ENCODE measurements at regions not wholly inside any gene's neighbourhood (a gene's known extent, or its start where the extent isn't known, plus 50 kb on each side); places are given as distances from the start of the nearest gene placed in this dataset.

DNA sequence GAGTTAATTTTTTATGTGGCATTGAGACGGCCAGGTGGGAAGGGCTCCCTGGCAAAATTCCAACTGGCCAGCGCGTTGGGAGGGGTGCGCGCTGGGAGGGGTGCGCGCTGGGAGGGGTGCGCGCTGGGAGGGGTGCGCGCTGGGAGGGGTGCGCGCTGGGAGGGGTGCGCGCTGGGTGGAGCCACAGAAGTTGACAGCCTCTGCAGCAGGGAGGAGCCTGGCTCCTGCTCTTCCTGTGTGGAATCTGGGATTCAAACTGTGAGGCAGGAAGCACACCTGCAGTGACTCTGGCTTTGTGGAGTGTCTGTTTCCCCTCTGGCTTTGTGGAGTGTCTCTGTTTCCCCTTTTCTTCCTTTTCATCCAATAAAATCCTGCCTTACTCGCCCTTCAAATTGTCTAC lies 147.9 kb upstream of the CBLN2 start:
- H3K9me3 ChIP-seq (ENCODE audit: control insufficient read depth, insufficient read depth, low read depth, low read length) = no peaks in the 10 kb centered on the region
- peak overlapping the region; percentile 40 for H3K4me3 ChIP-seq (ENCODE audit: low read depth, low read length)
- peak overlapping the region; percentile 78 for H3K27ac ChIP-seq (ENCODE audit: low read depth, low read length)
- H3K4me1 ChIP-seq (ENCODE audit: control insufficient read depth, insufficient read depth, low read length) = peaks cover 21% of the 10 kb centered on the region
- no peaks in the 10 kb centered on the region for H3K27me3 ChIP-seq (ENCODE audit: control insufficient read depth, insufficient read depth, low read length)
- H3K36me3 ChIP-seq (ENCODE audit: control insufficient read depth, insufficient read depth, low read length) = no peaks in the 10 kb centered on the region
- H3K9ac ChIP-seq (ENCODE audit: low read length) = peak overlapping the region; percentile 41

DNA sequence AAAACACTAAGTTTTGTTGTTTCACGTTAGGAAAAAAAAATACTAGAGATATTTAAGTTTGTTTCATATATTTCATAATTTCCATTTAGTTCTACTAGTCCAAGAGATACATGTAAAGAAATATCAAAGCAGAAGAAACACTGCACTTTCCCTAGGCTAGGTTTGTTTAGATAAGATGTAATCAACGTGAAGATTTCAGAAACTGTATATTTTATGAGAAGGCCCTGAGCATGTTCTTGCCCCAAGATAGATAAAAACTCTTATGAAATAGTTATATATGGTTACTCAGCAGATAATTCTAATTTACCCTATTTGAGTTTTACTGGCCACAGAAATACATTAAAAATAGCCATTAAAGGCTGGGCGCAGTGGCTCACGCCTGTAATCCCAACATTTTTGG lies 143.6 kb upstream of the CBLN2 start:
- no peak overlapping the region for H3K27ac ChIP-seq (ENCODE audit: low read depth, low read length)
- no peaks in the 10 kb centered on the region for H3K27me3 ChIP-seq (ENCODE audit: control insufficient read depth, insufficient read depth, low read length)
- H3K36me3 ChIP-seq (ENCODE audit: control insufficient read depth, insufficient read depth, low read length) = no peaks in the 10 kb centered on the region
- no peaks in the 10 kb centered on the region for H3K9me3 ChIP-seq (ENCODE audit: control insufficient read depth, insufficient read depth, low read depth, low read length)
- no peak overlapping the region for H3K4me3 ChIP-seq (ENCODE audit: low read depth, low read length)
- H3K4me1 ChIP-seq (ENCODE audit: control insufficient read depth, insufficient read depth, low read length) = peaks cover 12% of the 10 kb centered on the region
- no peak overlapping the region for H3K9ac ChIP-seq (ENCODE audit: low read length)

DNA sequence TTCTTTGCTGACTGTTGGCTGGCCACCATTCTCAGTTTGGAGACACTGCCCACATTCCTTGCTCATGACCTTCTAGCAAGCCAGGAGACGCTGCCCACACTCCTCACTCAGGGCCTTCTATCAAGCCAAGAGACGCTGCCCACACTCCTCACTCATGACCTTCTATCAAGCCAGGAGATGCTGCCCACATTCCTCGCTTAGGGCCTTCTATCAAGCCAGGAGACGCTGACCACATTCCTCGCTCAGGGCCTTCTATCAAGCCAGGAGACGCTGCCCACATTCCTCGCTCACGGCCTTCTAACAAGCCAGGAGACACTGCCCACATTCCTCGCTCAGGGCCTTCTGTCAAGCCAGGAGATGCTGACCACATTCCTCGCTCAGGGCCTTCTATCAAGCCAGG lies 131.3 kb upstream of the CBLN2 start:
- no peaks in the 10 kb centered on the region for H3K27me3 ChIP-seq (ENCODE audit: control insufficient read depth, insufficient read depth, low read length)
- H3K36me3 ChIP-seq (ENCODE audit: control insufficient read depth, insufficient read depth, low read length) = no peaks in the 10 kb centered on the region
- no peak overlapping the region for H3K27ac ChIP-seq (ENCODE audit: low read depth, low read length)
- H3K9ac ChIP-seq (ENCODE audit: low read length) = no peak overlapping the region
- no peaks in the 10 kb centered on the region for H3K9me3 ChIP-seq (ENCODE audit: control insufficient read depth, insufficient read depth, low read depth, low read length)
- no peak overlapping the region for H3K4me3 ChIP-seq (ENCODE audit: low read depth, low read length)
- H3K4me1 ChIP-seq (ENCODE audit: control insufficient read depth, insufficient read depth, low read length) = no peaks in the 10 kb centered on the region; the same call in 1 of the 2 replicates

DNA sequence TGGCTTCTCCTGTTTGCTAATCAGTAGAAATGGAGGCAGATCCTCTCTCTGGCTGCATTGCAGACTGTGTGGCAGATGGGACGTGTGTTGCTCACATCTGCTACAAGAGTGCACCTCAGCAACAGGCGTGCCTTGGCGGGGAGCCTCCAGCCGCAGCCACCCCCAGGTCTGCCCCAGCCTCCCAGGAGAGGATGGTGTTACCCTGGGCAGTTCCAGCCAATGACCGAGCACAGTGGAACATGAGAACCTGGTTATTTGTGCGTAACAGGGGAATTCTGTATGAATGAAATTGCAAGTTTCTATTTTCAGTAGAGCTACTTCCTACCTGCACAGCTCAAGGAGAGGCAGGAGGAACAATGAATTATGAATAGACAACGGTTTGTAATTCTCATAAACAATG lies 130.6 kb upstream of the CBLN2 start:
- Histone ChIP-seq H3K9ac (ENCODE audit: low read length) (no peak overlapping the region), H3K9me3 (ENCODE audit: control insufficient read depth, insufficient read depth, low read depth, low read length) (no peaks in the 10 kb centered on the region), H3K4me1 (ENCODE audit: control insufficient read depth, insufficient read depth, low read length) (no peaks in the 10 kb centered on the region; the same call in 1 of the 2 replicates), H3K36me3 (ENCODE audit: control insufficient read depth, insufficient read depth, low read length) (no peaks in the 10 kb centered on the region), H3K27ac (ENCODE audit: low read depth, low read length) (no peak overlapping the region), H3K27me3 (ENCODE audit: control insufficient read depth, insufficient read depth, low read length) (no peaks in the 10 kb centered on the region), H3K4me3 (ENCODE audit: low read depth, low read length) (no peak overlapping the region)

DNA sequence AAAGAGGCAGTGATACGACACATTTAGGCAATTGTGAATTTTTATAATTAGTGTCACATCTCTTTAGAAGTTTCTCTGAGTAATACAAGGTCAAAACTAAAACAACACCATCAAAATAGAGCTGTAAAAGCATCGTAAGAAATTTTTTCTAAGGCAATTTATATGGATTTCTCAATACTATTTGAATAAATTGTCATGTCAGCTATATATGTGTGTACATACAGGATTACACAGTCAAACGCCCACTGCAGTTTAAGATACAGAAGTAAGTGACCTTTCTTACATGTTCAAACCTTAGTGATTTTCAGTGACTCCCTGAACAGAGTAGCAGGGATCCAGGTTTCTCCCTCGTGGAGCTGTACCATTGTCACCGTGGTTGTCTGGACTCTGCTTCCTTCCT lies 129.1 kb upstream of the CBLN2 start:
- no peaks in the 10 kb centered on the region; the same call in 1 of the 2 replicates for H3K4me1 ChIP-seq (ENCODE audit: control insufficient read depth, insufficient read depth, low read length)
- no peak overlapping the region for H3K27ac ChIP-seq (ENCODE audit: low read depth, low read length)
- no peaks in the 10 kb centered on the region for H3K27me3 ChIP-seq (ENCODE audit: control insufficient read depth, insufficient read depth, low read length)
- H3K36me3 ChIP-seq (ENCODE audit: control insufficient read depth, insufficient read depth, low read length) = no peaks in the 10 kb centered on the region
- no peaks in the 10 kb centered on the region for H3K9me3 ChIP-seq (ENCODE audit: control insufficient read depth, insufficient read depth, low read depth, low read length)
- H3K9ac ChIP-seq (ENCODE audit: low read length) = no peak overlapping the region
- H3K4me3 ChIP-seq (ENCODE audit: low read depth, low read length) = no peak overlapping the region

DNA sequence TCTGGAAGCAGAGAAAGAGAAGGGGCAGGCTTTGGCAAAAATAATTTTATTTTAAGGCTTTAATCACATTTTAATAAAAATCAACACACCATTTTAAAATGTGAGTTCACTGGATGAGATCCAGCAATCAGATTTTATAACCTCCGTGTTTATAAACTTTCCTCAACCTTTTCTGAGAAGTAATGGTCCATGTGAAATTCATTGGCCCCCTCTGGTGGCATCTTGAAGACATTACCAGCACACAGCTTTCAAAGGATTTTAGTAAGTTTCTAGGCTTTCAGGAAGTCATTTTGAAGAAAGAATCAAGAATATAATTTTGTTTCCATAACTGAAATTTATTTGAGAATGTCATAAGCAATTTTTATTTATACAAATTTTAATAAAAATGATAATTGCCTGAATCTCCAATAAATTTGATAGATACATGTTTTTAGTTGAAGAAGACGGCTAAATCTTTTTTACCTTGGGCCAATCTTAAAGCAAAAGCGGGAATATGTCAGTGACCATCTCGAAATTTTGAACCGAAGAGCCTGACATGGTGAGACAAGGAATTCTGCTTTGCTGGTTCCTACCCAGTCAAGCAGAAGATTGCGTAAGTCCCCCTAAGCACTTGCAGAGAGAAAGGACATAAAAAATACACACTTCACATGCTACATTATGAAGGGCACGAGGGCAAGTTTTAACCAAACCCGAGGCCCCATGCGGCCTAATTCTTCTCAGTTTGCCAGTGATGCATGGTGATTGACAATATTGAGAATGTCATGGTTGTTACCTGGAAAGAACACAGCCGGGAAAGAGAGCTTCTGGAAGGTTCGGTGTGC lies 128.4 kb upstream of the CBLN2 start:
- no peaks in the 10 kb centered on the region for H3K27me3 ChIP-seq (ENCODE audit: control insufficient read depth, insufficient read depth, low read length)
- no peaks in the 10 kb centered on the region; the same call in 1 of the 2 replicates for H3K4me1 ChIP-seq (ENCODE audit: control insufficient read depth, insufficient read depth, low read length)
- no peak overlapping the region for H3K27ac ChIP-seq (ENCODE audit: low read depth, low read length)
- H3K9ac ChIP-seq (ENCODE audit: low read length) = no peak overlapping the region
- H3K36me3 ChIP-seq (ENCODE audit: control insufficient read depth, insufficient read depth, low read length) = no peaks in the 10 kb centered on the region
- no peak overlapping the region for H3K4me3 ChIP-seq (ENCODE audit: low read depth, low read length)
- H3K9me3 ChIP-seq (ENCODE audit: control insufficient read depth, insufficient read depth, low read depth, low read length) = no peaks in the 10 kb centered on the region

DNA sequence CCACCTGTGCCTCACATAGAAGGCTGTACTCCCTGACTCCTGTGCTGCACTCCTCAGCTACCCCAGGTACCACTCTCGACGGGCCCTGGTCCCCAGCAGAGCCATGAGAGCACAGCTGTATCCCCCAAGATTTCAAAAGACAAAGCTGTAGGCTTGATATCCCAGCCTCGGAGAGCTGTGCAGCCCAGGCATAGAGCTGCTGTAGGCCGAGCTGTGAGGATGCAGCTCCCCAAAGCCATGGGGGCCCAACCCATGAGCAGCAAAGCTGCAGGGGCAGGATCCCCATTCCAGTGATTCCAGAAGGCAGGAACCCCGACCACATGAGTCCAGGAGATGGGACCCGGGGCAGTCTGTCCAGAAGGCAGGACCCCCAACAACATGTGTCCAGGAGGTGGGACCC lies 123.8 kb upstream of the CBLN2 start:
- Histone ChIP-seq H3K36me3 (ENCODE audit: control insufficient read depth, insufficient read depth, low read length) (no peaks in the 10 kb centered on the region), H3K9me3 (ENCODE audit: control insufficient read depth, insufficient read depth, low read depth, low read length) (no peaks in the 10 kb centered on the region), H3K9ac (ENCODE audit: low read length) (no peak overlapping the region), H3K27ac (ENCODE audit: low read depth, low read length) (no peak overlapping the region), H3K4me1 (ENCODE audit: control insufficient read depth, insufficient read depth, low read length) (no peaks in the 10 kb centered on the region), H3K4me3 (ENCODE audit: low read depth, low read length) (no peak overlapping the region), H3K27me3 (ENCODE audit: control insufficient read depth, insufficient read depth, low read length) (no peaks in the 10 kb centered on the region)

DNA sequence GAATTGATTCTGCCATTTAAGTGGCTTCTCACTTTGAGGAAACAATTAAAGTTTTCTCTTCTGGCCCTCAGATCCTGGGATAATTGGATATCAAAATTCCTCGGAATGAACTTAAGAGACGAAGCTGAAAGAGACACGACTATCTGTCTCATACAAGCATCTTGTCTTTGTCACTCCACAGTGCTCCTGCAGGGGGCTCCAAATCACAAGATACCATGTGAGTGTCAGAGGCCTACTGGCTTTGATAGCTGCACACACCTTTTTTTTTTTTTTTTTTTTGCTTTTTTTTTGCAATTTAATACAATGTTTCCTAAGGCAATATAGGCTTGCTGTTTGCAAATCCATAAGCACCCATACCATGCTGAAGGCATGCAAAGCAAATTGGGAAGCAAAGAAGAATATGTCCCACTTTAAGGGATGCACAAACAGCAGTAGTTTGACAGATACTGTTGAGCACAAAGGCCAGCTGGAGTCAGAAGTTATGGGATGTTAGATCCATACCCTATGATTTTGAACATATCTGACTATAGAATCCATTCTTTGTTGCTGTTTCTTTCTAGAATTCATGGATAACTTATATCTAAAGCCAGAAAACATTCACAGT lies 109.0 kb upstream of the CBLN2 start:
- H3K9me3 ChIP-seq (ENCODE audit: control insufficient read depth, insufficient read depth, low read depth, low read length) = 0 out of 2 replicates have a peak, but pooled peaks cover 5% of the 10 kb centered on the region
- no peaks in the 10 kb centered on the region for H3K36me3 ChIP-seq (ENCODE audit: control insufficient read depth, insufficient read depth, low read length)
- H3K27me3 ChIP-seq (ENCODE audit: control insufficient read depth, insufficient read depth, low read length) = peaks cover 3% of the 10 kb centered on the region; the same call in 1 of the 2 replicates
- H3K27ac ChIP-seq (ENCODE audit: low read depth, low read length) = no peak overlapping the region
- no peaks in the 10 kb centered on the region for H3K4me1 ChIP-seq (ENCODE audit: control insufficient read depth, insufficient read depth, low read length)
- no peak overlapping the region for H3K4me3 ChIP-seq (ENCODE audit: low read depth, low read length)
- H3K9ac ChIP-seq (ENCODE audit: low read length) = no peak overlapping the region

DNA sequence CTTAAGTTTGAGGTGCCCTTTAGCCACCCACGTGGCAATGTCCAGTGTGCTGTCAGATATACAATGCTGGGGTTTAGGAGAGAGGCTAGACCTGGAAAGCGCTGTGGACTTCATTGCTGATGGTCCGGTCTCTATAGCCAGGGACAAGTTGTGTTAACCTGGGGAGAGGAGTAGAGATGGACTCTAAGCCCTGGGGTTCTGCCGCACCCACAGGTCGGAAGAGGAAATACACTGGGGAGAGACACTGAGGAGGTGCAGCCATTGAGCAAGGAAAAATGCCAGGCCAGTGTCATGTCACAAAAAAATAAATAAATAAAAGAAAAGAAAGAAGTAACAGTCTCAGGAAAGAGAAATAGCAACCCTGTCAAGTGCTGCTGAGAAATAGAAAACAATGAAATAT lies 106.9 kb upstream of the CBLN2 start:
- H3K36me3 ChIP-seq (ENCODE audit: control insufficient read depth, insufficient read depth, low read length) = no peaks in the 10 kb centered on the region
- no peaks in the 10 kb centered on the region for H3K4me1 ChIP-seq (ENCODE audit: control insufficient read depth, insufficient read depth, low read length)
- H3K9ac ChIP-seq (ENCODE audit: low read length) = no peak overlapping the region
- H3K27ac ChIP-seq (ENCODE audit: low read depth, low read length) = no peak overlapping the region
- peaks cover 3% of the 10 kb centered on the region; the same call in 1 of the 2 replicates for H3K27me3 ChIP-seq (ENCODE audit: control insufficient read depth, insufficient read depth, low read length)
- H3K4me3 ChIP-seq (ENCODE audit: low read depth, low read length) = no peak overlapping the region
- 0 out of 2 replicates have a peak, but pooled peaks cover 5% of the 10 kb centered on the region for H3K9me3 ChIP-seq (ENCODE audit: control insufficient read depth, insufficient read depth, low read depth, low read length)

DNA sequence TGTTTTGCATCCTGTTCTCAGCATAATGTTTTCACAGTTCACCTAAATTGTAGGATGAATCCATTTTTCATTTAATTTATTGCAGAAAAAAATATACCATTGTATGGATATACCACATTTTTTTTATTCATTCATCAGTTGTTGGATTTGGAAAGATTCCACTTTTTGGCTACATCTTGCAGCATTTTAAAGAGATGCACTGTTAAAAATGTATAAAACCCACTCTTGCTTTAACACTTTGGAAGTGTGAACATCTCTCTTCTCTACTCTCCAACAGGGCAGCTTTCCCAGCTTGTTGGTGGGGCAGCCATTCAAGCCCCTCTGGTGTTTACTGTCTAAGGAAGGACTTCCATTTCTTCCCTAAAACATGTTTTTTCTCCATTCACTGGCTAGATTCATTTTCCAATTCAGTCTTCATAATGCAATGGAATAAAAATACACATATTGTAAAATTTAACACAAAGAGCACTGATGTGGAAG lies 104.4 kb upstream of the CBLN2 start:
- Histone ChIP-seq H3K4me3 (ENCODE audit: low read depth, low read length) (no peak overlapping the region), H3K9me3 (ENCODE audit: control insufficient read depth, insufficient read depth, low read depth, low read length) (no peaks in the 10 kb centered on the region), H3K27me3 (ENCODE audit: control insufficient read depth, insufficient read depth, low read length) (peaks cover 8% of the 10 kb centered on the region; the same call in 1 of the 2 replicates), H3K36me3 (ENCODE audit: control insufficient read depth, insufficient read depth, low read length) (no peaks in the 10 kb centered on the region), H3K27ac (ENCODE audit: low read depth, low read length) (no peak overlapping the region), H3K4me1 (ENCODE audit: control insufficient read depth, insufficient read depth, low read length) (no peaks in the 10 kb centered on the region), H3K9ac (ENCODE audit: low read length) (no peak overlapping the region)

DNA sequence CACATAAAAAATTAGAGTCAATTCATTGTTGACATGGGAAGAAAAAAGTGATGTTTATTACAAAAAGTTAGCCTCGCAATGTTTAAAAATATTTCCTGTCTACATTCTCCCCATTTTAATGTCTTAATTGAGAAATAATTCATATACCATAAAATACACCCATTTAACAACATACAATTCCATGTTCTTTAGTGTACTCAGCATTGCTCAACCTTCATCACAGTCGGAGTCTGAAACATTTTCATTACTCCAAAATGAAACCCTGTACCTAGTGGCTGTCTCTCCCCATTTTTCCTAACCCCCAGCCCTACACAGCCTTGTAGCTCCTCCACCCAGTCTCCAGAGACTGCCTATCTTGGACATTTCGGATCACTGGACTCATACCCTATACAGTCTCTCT lies 103.9 kb upstream of the CBLN2 start:
- Histone ChIP-seq H3K4me3 (ENCODE audit: low read depth, low read length) (no peak overlapping the region), H3K9ac (ENCODE audit: low read length) (no peak overlapping the region), H3K4me1 (ENCODE audit: control insufficient read depth, insufficient read depth, low read length) (no peaks in the 10 kb centered on the region), H3K27ac (ENCODE audit: low read depth, low read length) (no peak overlapping the region), H3K27me3 (ENCODE audit: control insufficient read depth, insufficient read depth, low read length) (peaks cover 8% of the 10 kb centered on the region; the same call in 1 of the 2 replicates), H3K36me3 (ENCODE audit: control insufficient read depth, insufficient read depth, low read length) (no peaks in the 10 kb centered on the region), H3K9me3 (ENCODE audit: control insufficient read depth, insufficient read depth, low read depth, low read length) (no peaks in the 10 kb centered on the region)

All from HUES6 (cell line).